Mammary epithelial cell (primary cell): ENCODE measurements at regions not wholly inside any gene's neighbourhood (a gene's known extent, or its start where the extent isn't known, plus 50 kb on each side); places are given as distances from the start of the nearest gene placed in this dataset.

Source experiments
- CTCF ChIP-seq, 2 donors: IDR thresholded peaks in 1 of 2; conservative IDR thresholded peaks in 1 of 2; 2 replicates each; pipeline ENCODE4 v1.5.1; 2011 to 2012; ENCODE audit warnings: inconsistent platforms in 2 of 2, low read length in 2 of 2, mild to moderate bottlenecking in 2 of 2, control low read depth in 1 of 2, low read depth in 1 of 2; ENCODE audit not compliant: insufficient read depth in 1 of 2; ENCODE audit errors: extremely low read depth in 1 of 2
- EZH2 ChIP-seq: IDR thresholded peaks from 2 replicates; pipeline ENCODE4 v1.6.1; 2012; ENCODE audit warnings: low read length, inconsistent platforms, borderline replicate concordance

- TF ChIP-seq CTCF (conservative IDR thresholded peaks at IDR 0.05 in 1 of 2, IDR thresholded peaks at IDR 0.05 in 1 of 2; ENCODE audit: extremely low read depth in 1 of 2, insufficient read depth in 1 of 2, low read depth in 1 of 2, low read length in 2 of 2) (no peak), EZH2 (no peak)
Measured at GRCh38 chr9:121559183-121559582, 59.5 kb upstream of the GGTA1 start.
